Neuronal stem cell (in vitro differentiated cells): ENCODE measurements at regions not wholly inside any gene's neighbourhood (a gene's known extent, or its start where the extent isn't known, plus 50 kb on each side); places are given as distances from the start of the nearest gene placed in this dataset.

ENCODE experiments used
- DNase-seq: peaks from one replicate; pipeline ENCODE4 v3.0.0-alpha.2; 2013; ENCODE audit warnings: low spot score
- H2AFZ ChIP-seq: one replicate; pipeline ENCODE4 v1.6.1; 2013; ENCODE audit warnings: mild to moderate bottlenecking, low read length, inconsistent platforms
- H2AK5ac ChIP-seq: 2 replicates; pipeline ENCODE4 v1.6.1; 2013; ENCODE audit warnings: low read depth, mild to moderate bottlenecking, inconsistent platforms, low read length, moderate library complexity, mixed read lengths
- H2BK120ac ChIP-seq: 2 replicates; pipeline ENCODE4 v1.6.1; 2013; ENCODE audit warnings: low read depth, mild to moderate bottlenecking, inconsistent platforms, low read length, moderate library complexity, mixed read lengths
- H2BK12ac ChIP-seq: one replicate; pipeline ENCODE4 v1.6.1; 2013; ENCODE audit warnings: low read length, inconsistent platforms
- H2BK15ac ChIP-seq: 2 replicates; pipeline ENCODE4 v1.6.1; 2013; ENCODE audit warnings: mild to moderate bottlenecking, low read length, inconsistent platforms, mixed read lengths
- H2BK5ac ChIP-seq: one replicate; pipeline ENCODE4 v1.6.1; 2013; ENCODE audit warnings: inconsistent platforms, mild to moderate bottlenecking, low read length, moderate library complexity
- H3K14ac ChIP-seq: one replicate; pipeline ENCODE4 v1.6.1; 2013; ENCODE audit warnings: low read length, inconsistent platforms
- H3K18ac ChIP-seq: 2 replicates; pipeline ENCODE4 v1.6.1; 2013; ENCODE audit warnings: low read length, inconsistent platforms
- H3K23ac ChIP-seq: 2 replicates; pipeline ENCODE4 v1.6.1; 2013; ENCODE audit warnings: low read depth, mild to moderate bottlenecking, mixed read lengths, low read length, inconsistent platforms; ENCODE audit not compliant: poor library complexity
- H3K27ac ChIP-seq: replicated peaks from 3 replicates; pipeline ENCODE4 v1.5.1; 2013; ENCODE audit warnings: low read length, inconsistent platforms
- H3K27me3 ChIP-seq, 3 experiments: 2 replicates each; pipeline ENCODE4 v1.6.1; 2013; ENCODE audit warnings: low read length in 3 of 3, mild to moderate bottlenecking in 2 of 3, inconsistent platforms in 1 of 3, low read depth in 1 of 3, mixed read lengths in 1 of 3, moderate library complexity in 1 of 3; ENCODE audit not compliant: control insufficient read depth in 3 of 3, insufficient read depth in 3 of 3
- H3K36me3 ChIP-seq, 2 donors: replicated peaks in 1 of 2; 2 replicates each; pipeline ENCODE4 v1.6.1; 2013; ENCODE audit warnings: low read length in 2 of 2; ENCODE audit not compliant: control insufficient read depth in 2 of 2, insufficient read depth in 2 of 2
- H3K4ac ChIP-seq: 2 replicates; pipeline ENCODE4 v1.6.1; 2013; ENCODE audit warnings: inconsistent platforms, mild to moderate bottlenecking, low read length, moderate library complexity
- H3K4me1 ChIP-seq, 2 donors: 1 replicate in 1 of 2; 2 replicates in 1 of 2; pipeline ENCODE4 v1.6.1; 2013; ENCODE audit warnings: low read length in 2 of 2, low read depth in 1 of 2; ENCODE audit not compliant: control insufficient read depth in 2 of 2, insufficient read depth in 1 of 2
- H3K4me2 ChIP-seq: one replicate; pipeline ENCODE4 v1.6.1; 2013; ENCODE audit warnings: mild to moderate bottlenecking, low read length, inconsistent platforms; ENCODE audit not compliant: insufficient read depth, poor library complexity, severe bottlenecking
- H3K4me3 ChIP-seq, 2 donors: 2 replicates each; pipeline ENCODE4 v1.5.1; 2013; ENCODE audit warnings: low read length in 2 of 2, mild to moderate bottlenecking in 2 of 2, inconsistent platforms in 1 of 2, moderate library complexity in 1 of 2
- H3K79me1 ChIP-seq: one replicate; pipeline ENCODE4 v1.6.1; 2013; ENCODE audit warnings: low read depth, mild to moderate bottlenecking, inconsistent platforms, low read length, moderate library complexity
- H3K9ac ChIP-seq: one replicate; pipeline ENCODE4 v1.6.1; 2013; ENCODE audit warnings: mild to moderate bottlenecking, low read depth, low read length, inconsistent platforms; ENCODE audit not compliant: poor library complexity
- H3K9me3 ChIP-seq, 2 donors: replicated peaks in 1 of 2; 2 replicates each; pipeline versions ENCODE3 to v1.6.1; 2013; ENCODE audit warnings: low read length in 2 of 2, mild to moderate bottlenecking in 2 of 2, inconsistent platforms in 1 of 2, low read depth in 1 of 2, mixed read lengths in 1 of 2, moderate library complexity in 1 of 2; ENCODE audit not compliant: control insufficient read depth in 2 of 2, insufficient read depth in 1 of 2
- H4K8ac ChIP-seq: one replicate; pipeline ENCODE4 v1.6.1; 2013; ENCODE audit warnings: low read depth, mild to moderate bottlenecking, inconsistent platforms, low read length, moderate library complexity
- H4K91ac ChIP-seq: one replicate; pipeline ENCODE4 v1.6.1; 2013; ENCODE audit warnings: low read length, low read depth, mild to moderate bottlenecking, inconsistent platforms; ENCODE audit not compliant: poor library complexity
- WGBS, 2 donors: extraction: QIAGEN DNeasy Blood & Tissue Kit; methylation state at CpG; one replicate each; pipeline ENCODE4 v1.1.7; 2013; ENCODE audit warnings: missing lambda C conversion rate in 2 of 2, mixed read lengths in 1 of 2; ENCODE audit not compliant: insufficient read length in 2 of 2, insufficient replicate concordance in 1 of 2; ENCODE audit errors: extremely low coverage in 2 of 2; 5-methylcytosine and 5-hydroxymethylcytosine counted together

DNA sequence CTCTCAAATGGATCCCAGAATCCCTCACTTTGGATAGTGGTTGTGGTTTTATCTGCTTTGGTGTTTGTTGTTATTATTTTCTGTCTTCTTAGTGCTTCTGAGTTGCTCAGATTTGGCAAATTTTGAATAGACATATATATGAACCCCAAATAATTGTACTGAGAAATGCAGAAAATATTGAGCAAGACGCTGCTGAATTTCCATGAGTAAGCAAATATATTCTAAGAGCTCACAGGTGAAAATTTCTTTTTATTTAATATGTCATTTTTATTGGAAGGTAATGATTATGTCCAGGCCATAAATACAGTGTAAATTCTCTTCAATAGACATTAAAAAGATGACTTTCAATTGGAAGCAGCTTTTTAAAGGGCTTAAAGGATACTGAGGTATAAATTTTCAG, 152.1 kb downstream of the FAT3 start:
- Histone ChIP-seq H3K79me1 (no peaks in the 10 kb centered on the region), H3K9ac (no peak overlapping the region), H2BK15ac (no peak overlapping the region), H4K8ac (no peak overlapping the region), H3K27me3 (no peaks in the 10 kb centered on the region), H2AFZ (no peak overlapping the region), H3K36me3 (peaks cover 0 to 21% of the 10 kb centered on the region in 2 donors), H3K23ac (no peak overlapping the region), H3K27ac (no peak overlapping the region), H3K4ac (no peak overlapping the region), H3K4me3 (no peak overlapping the region), H2AK5ac (no peak overlapping the region), H3K4me2 (no peak overlapping the region), H2BK12ac (no peak overlapping the region), H3K14ac (no peak overlapping the region), H2BK120ac (no peak overlapping the region), H4K91ac (no peak overlapping the region), H2BK5ac (no peak overlapping the region), H3K4me1 (peaks cover 13 to 30% of the 10 kb centered on the region in 2 donors), H3K9me3 (peaks cover 0 to 3% of the 10 kb centered on the region in 2 donors), H3K18ac (no peak overlapping the region)
- WGBS, 2 donors, result no CpG with 5 or more reads among the region's 1 CpG
- no peak for DNase-seq

DNA sequence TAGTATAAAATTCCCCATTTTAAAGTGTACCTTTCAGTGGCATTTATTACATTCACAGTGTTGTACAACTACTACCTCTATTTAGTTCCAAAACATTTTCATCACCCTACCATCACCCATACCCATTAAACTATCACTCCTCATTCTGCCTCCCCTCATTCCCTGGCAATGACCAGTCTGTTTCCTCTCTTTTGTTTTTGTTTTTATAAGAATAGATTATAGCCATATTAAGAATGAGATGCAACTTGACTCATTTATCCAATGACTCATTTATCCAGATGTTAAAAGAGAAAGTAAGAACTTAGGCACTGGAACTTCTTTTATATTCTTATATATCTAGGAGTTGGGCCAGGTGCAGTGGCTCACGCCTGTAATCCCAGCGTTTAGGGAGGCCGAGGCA, 156.3 kb downstream of the FAT3 start:
- WGBS, 2 donors, result no CpG with 5 or more reads among the region's 3 CpGs
- no peak overlapping the region for H3K9ac ChIP-seq

DNA sequence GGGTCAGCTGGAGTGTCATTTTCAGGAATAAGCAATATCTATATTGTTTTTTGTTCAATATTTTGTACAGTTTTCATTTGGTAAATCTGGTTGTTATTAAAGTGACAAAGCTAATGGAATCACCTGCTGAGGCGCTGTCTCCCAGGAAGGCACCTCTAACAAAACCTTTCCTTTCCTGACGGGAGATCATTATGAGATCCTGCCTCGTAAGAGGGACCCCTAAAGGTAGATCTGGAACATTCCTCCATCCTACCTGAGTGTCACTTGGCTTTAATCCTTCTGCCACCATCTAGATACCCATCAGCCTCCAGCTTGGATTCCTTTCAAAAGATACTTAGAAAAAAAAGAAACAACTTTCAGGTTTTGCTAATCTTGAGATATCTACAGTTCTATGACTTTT, 157.7 kb downstream of the FAT3 start:
- no peak overlapping the region for H4K8ac ChIP-seq
- H3K36me3 ChIP-seq, result peaks cover 0 to 26% of the 10 kb centered on the region in 2 donors
- no peak overlapping the region for H3K23ac ChIP-seq
- H3K27me3 ChIP-seq, result no peaks in the 10 kb centered on the region
- H2BK15ac ChIP-seq, result no peak overlapping the region
- no peak overlapping the region for H3K9ac ChIP-seq
- H3K27ac ChIP-seq, result no peak overlapping the region
- no peak overlapping the region for H3K4me2 ChIP-seq
- H2BK120ac ChIP-seq, result no peak overlapping the region
- no peak overlapping the region for H2BK12ac ChIP-seq
- no CpG with 5 or more reads among the region's 3 CpGs for WGBS, 2 donors
- H2AK5ac ChIP-seq, result no peak overlapping the region
- H3K14ac ChIP-seq, result no peak overlapping the region
- peaks cover 0 to 3% of the 10 kb centered on the region in 2 donors for H3K9me3 ChIP-seq
- no peak overlapping the region for H3K4me3 ChIP-seq
- H4K91ac ChIP-seq, result no peak overlapping the region
- peaks cover 18 to 22% of the 10 kb centered on the region in 2 donors for H3K4me1 ChIP-seq
- H2BK5ac ChIP-seq, result no peak overlapping the region
- no peak overlapping the region for H3K4ac ChIP-seq
- no peak for DNase-seq
- no peak overlapping the region for H3K18ac ChIP-seq
- H2AFZ ChIP-seq, result no peak overlapping the region
- H3K79me1 ChIP-seq, result no peaks in the 10 kb centered on the region

More for the DNA sequence above, 156.3 kb downstream of the FAT3 start:
- Histone ChIP-seq H3K14ac (no peak overlapping the region), H2BK15ac (no peak overlapping the region), H2AK5ac (no peak overlapping the region), H4K91ac (no peak overlapping the region), H3K9me3 (peaks cover 0 to 3% of the 10 kb centered on the region in 2 donors), H3K36me3 (peaks cover 0 to 14% of the 10 kb centered on the region in 2 donors), H3K18ac (no peak overlapping the region), H3K4me2 (no peak overlapping the region), H2AFZ (no peak overlapping the region), H3K27ac (no peak overlapping the region), H3K4me3 (no peak overlapping the region), H2BK5ac (no peak overlapping the region), H4K8ac (no peak overlapping the region), H3K4me1 (peaks cover 23 to 34% of the 10 kb centered on the region in 2 donors), H2BK120ac (no peak overlapping the region), H3K23ac (no peak overlapping the region), H3K27me3 (no peaks in the 10 kb centered on the region), H3K79me1 (no peaks in the 10 kb centered on the region), H3K4ac (no peak overlapping the region), H2BK12ac (no peak overlapping the region)
- no peak for DNase-seq

DNA sequence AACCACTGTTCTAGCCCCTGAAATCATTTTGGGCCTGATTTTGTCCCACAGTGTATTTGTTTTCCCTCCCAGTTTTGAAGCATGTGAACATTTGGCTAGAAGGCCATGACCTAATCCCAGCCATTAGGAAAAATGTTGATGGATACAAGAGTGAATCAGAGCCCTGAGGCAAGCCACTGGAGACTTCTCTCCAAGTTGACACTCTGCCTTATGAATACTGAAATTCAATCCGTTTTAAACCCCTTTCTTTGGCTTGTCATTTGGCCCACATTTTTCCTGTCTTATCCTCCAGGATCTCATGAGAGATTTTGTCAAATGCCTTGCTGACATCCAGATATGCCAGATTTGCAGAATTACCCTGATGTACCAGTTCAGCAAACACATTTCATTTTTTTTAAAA, 158.8 kb downstream of the FAT3 start:
- no peak overlapping the region for H3K4me2 ChIP-seq
- H4K91ac ChIP-seq, result no peak overlapping the region
- no peak overlapping the region for H3K27ac ChIP-seq
- no peak overlapping the region for H3K9ac ChIP-seq
- no peak for DNase-seq
- no CpG with 5 or more reads among the region's 1 CpG for WGBS, 2 donors
- H2AFZ ChIP-seq, result no peak overlapping the region
- peaks cover 17 to 18% of the 10 kb centered on the region in 2 donors for H3K4me1 ChIP-seq
- peaks cover 0 to 3% of the 10 kb centered on the region in 2 donors for H3K9me3 ChIP-seq
- no peak overlapping the region for H2BK15ac ChIP-seq
- no peak overlapping the region for H3K4me3 ChIP-seq
- no peaks in the 10 kb centered on the region for H3K79me1 ChIP-seq
- H4K8ac ChIP-seq, result no peak overlapping the region
- H2BK5ac ChIP-seq, result no peak overlapping the region
- no peak overlapping the region for H2AK5ac ChIP-seq
- H3K14ac ChIP-seq, result no peak overlapping the region
- no peak overlapping the region for H2BK120ac ChIP-seq
- peaks cover 0 to 35% of the 10 kb centered on the region in 2 donors for H3K36me3 ChIP-seq
- no peaks in the 10 kb centered on the region for H3K27me3 ChIP-seq
- no peak overlapping the region for H3K18ac ChIP-seq
- H3K23ac ChIP-seq, result no peak overlapping the region
- no peak overlapping the region for H3K4ac ChIP-seq
- no peak overlapping the region for H2BK12ac ChIP-seq
